ENCODE measurements at regions not wholly inside any gene's neighbourhood (a gene's known extent, or its start where the extent isn't known, plus 50 kb on each side); places are given as distances from the start of the nearest gene placed in this dataset.
"Not testable (repeated sequence)": the region's sequence is repeated elsewhere in the genome, so short reads cannot be mapped to it uniquely, and the experiment has no call there.

- in situ Hi-C loops (cut with HindIII; ENCODE audit: low pct_ligation_motif_present, low pct_unique_long_range_greater_than_20kb, low sequenced_read_pairs); DNase-seq: not testable (repeated sequence)
These were observed 50.6 kb upstream of the IGSF10 start for GRCh38 chr3:151511433-151511832.

Measured in ACHN (cell line).